HG02885 (cell line): ENCODE measurements at regions not wholly inside any gene's neighbourhood (a gene's known extent, or its start where the extent isn't known, plus 50 kb on each side); places are given as distances from the start of the nearest gene placed in this dataset.
"Not testable (repeated sequence)": the region's sequence is repeated elsewhere in the genome, so short reads cannot be mapped to it uniquely, and the experiment has no call there.

Source experiments
- ATAC-seq: cut with Tn5 transposase; IDR thresholded peaks from one replicate; pipeline ENCODE4 v1.9.1; 2021; ENCODE audit warnings: mild to moderate bottlenecking; ENCODE audit not compliant: unreplicated experiment, poor library complexity

DNA sequence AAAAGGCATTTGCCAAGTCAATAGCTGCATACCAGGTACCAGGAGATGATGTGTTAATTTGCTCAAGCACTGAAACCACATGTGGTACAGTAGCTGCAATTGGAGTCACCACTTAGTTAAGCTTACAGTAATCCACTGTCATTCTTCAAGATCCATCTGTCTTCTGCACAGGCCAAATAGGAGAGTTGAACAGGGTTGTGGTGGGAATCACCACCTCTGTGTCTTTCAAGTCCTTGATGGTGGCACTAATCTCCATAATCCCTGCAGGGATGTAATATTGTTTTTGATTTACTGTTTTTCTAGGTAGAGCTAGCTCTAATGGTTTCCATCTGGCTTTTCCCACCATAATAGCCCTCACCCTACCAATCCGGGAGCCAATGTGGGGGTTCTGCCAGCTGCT, 91.9 kb downstream of the FCRL5 start:
- no peak for ATAC-seq

- no peak for ATAC-seq
Measured at GRCh38 chr1:157457279-157457678, 95.0 kb downstream of the FCRL5 start.

GRCh38 chr1:157455318-157455717, 97.0 kb downstream of the FCRL5 start:
- no peak for ATAC-seq

- ATAC-seq, result no peak
Measured at GRCh38 chr1:157450106-157450505, 102.2 kb downstream of the FCRL5 start.

GRCh38 chr1:157448636-157449035, 103.7 kb downstream of the FCRL5 start:
- no peak for ATAC-seq

DNA sequence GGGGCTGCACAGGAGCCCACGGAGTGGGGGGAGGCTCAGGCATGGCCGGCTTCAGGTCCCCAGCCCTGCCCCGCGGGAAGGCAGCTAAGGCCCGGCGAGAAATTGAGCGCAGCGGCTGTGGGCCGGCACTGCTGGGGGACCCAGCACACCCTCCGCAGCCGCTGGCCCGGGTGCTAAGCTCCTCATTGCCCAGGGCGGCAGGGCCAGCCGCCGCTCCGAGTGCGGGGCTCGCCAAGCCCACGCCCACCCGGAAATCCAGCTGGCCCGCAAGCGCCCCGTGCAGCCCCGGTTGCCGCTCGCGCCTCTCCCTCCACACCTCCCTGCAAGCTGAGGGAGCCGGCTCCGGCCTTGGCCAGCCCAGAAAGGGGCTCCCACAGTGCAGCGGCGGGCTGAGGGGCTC, 106.0 kb downstream of the FCRL5 start:
- ATAC-seq, result not testable (repeated sequence)

- not testable (repeated sequence) for ATAC-seq
Measured at GRCh38 chr1:157445616-157446140, 106.6 kb downstream of the FCRL5 start.

- ATAC-seq, result no peak
Measured at GRCh38 chr1:157442065-157442464, 110.2 kb downstream of the FCRL5 start.

DNA sequence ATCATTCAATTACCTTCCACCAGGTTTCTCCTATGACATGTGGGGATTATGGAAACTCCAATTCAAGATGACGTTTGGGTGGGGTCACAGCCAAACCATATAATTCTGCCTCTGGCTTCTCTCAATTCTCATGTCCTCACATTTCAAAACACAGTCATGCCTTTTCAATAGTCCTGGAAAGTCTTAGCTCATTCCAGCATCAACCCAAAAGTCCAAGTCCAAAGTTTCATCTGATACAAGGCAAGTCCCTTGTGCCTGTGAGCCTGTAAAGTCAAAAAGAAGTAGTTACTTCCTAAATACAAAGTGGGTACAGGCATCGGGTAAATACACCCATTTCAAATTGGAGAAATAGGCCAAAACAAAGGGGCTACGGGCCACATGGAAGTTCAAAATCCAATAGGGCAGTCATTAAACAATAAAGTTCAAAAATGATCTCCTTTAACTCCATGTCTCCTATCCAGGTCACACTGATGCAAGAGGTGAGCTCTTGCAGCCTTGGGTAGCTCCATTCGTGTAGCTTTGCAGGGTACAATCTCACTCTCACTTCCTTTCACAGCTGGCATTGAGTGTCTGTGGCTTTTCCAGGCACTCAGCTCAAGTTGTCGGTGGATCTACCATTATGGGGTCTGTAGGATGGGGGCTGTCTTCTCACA, 112.9 kb downstream of the FCRL5 start:
- no peak for ATAC-seq

DNA sequence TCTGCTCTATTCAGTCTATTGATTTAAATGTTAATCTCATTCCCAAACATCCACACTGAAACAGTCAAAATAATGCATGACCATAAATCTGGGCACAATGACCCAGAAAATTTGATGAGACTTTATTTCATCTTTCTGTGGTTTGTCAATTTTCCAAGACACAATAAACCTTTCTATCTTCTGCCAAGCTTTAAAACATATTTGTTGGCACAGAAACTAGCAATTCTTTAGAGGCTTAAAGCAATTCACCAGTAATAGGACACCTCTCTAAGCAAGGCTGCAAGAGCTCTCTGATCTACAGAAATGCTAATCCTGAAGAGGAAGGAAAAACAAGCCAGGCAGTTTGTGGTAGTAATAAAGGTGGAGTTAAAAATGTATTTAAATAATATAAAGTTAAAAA, 113.7 kb downstream of the FCRL5 start:
- no peak for ATAC-seq

- no peak for ATAC-seq
Measured at GRCh38 chr1:157438146-157438545, 114.2 kb downstream of the FCRL5 start.

- no peak for ATAC-seq
Measured at GRCh38 chr1:157437296-157437695, 115.0 kb downstream of the FCRL5 start.

DNA sequence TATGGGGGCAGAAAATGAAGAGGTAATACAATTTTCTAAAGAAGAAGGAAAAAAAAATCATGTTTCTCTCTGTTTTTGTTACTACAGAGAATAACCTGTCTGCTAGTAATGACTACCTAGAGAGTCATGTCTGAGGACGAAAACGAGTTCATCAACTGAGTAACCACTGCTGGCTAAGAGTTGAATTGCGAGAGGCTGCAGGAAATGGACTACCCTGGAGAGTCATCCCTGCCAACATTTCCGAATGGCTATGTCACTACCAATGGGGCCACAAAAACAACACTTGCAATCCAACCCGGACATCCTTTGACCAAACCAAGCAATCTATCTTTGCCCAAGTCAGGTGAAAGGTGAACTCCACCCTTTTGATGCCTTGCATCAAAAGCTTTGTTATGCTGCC, 120.6 kb downstream of the FCRL5 start:
- ATAC-seq, result no peak

- ATAC-seq, result no peak
Measured at GRCh38 chr1:157429601-157430240, 122.6 kb downstream of the FCRL5 start.

DNA sequence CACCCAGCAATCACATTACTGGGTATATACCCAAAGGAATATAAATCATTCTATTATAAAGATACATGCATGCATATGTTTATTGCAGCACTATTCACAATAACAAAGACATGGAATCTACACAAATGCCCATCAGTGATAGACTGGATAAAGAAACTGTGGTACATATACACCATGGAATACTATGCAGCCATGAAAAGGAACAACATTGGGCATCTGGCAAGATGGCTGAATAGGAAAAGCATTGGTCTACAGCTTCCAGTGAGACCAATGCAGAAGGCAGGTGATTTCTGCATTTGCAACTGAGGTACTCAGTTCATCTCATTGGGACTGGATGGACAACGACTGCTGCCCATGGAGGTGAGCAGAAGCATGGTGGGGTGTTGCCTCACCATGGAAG, 128.6 kb downstream of the FCRL5 start:
- not testable (repeated sequence) for ATAC-seq

- no peak for ATAC-seq
Measured at GRCh38 chr1:157419845-157420542, 132.3 kb downstream of the FCRL5 start.

- ATAC-seq, result no peak
Measured at GRCh38 chr1:157418659-157419058, 133.7 kb downstream of the FCRL5 start.

GRCh38 chr1:157418231-157418630, 134.1 kb downstream of the FCRL5 start:
- ATAC-seq, result no peak

DNA sequence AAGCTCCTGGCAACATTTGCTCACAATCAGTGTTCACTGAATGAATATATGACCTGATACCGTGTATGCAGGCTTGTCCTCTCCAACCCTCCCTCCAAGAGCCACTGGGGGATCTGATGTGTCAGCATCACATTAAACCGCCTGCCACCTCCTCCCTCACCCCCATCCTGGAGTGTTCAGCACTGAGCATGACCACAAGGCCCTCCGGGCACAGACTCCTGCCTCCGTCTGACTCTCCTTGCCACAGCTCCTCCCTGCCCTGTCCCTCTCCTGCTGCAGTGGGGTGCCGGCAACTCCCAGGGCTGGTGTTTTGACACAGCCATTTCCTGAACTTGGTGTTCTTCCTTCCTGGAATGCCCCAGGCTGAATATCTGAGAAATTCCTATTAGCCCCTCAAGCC, 136.7 kb downstream of the FCRL5 start:
- no peak for ATAC-seq

- no peak for ATAC-seq
Measured at GRCh38 chr1:157412308-157412707, 140.0 kb downstream of the FCRL5 start.

- no peak for ATAC-seq
Measured at GRCh38 chr1:157411769-157412168, 140.5 kb downstream of the FCRL5 start.
